22Rv1 (cell line): ENCODE measurements at regions not wholly inside any gene's neighbourhood (a gene's known extent, or its start where the extent isn't known, plus 50 kb on each side); places are given as distances from the start of the nearest gene placed in this dataset.

Source experiments
- ZFX ChIP-seq: fragments of 450-650 bp; IDR thresholded peaks from 2 replicates; pipeline ENCODE4 v1.6.1; 2017; ENCODE audit warnings: antibody characterized with exemption, borderline replicate concordance
- TF ChIP-seq, protein P1 (sequence below): fragments of 450-650 bp; IDR thresholded peaks from 2 replicates; pipeline ENCODE4 v1.5.1; 2017; ENCODE audit warnings: mild to moderate bottlenecking

- TF ChIP-seq, protein P1, sequence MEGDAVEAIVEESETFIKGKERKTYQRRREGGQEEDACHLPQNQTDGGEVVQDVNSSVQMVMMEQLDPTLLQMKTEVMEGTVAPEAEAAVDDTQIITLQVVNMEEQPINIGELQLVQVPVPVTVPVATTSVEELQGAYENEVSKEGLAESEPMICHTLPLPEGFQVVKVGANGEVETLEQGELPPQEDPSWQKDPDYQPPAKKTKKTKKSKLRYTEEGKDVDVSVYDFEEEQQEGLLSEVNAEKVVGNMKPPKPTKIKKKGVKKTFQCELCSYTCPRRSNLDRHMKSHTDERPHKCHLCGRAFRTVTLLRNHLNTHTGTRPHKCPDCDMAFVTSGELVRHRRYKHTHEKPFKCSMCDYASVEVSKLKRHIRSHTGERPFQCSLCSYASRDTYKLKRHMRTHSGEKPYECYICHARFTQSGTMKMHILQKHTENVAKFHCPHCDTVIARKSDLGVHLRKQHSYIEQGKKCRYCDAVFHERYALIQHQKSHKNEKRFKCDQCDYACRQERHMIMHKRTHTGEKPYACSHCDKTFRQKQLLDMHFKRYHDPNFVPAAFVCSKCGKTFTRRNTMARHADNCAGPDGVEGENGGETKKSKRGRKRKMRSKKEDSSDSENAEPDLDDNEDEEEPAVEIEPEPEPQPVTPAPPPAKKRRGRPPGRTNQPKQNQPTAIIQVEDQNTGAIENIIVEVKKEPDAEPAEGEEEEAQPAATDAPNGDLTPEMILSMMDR, result no peak
- no peak for TF ChIP-seq ZFX
Observed at GRCh38 chr1:30001011-30001731, 722.2 kb downstream of the MATN1 start.
